ENCODE measurements at regions not wholly inside any gene's neighbourhood (a gene's known extent, or its start where the extent isn't known, plus 50 kb on each side); places are given as distances from the start of the nearest gene placed in this dataset.

DNA sequence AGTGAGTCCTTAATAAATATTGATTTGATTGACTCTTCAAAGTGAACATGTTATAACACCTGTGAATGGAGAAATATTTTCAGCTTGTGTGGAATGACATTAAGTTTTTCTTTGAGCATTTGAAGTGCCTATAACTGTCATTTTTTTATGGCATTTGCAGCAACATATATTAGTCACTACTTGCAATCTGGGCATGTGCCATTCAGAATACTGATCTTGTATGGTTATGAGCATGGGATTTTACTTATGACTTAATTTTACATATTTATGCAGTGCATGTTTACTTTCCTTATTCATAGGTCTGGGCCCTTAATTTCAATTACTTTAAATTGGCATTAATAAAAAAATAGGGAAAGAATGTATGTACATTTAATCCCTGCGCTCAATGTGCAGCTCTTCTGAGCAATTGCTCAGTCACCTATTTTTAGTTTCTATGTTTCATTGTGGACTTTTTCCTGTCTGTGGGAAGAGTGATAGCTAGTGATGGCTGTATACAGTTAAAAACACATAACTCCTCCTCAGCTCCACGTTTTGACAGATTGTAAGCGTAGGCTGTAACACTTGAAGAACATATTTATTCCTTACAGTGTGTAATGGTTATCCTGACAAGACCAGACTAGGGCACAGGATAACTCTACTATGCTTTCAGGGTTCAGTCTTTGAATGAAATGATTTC lies 339.6 kb downstream of the SNAPC1 start:
- FAIRE-seq, result no peak

DNA sequence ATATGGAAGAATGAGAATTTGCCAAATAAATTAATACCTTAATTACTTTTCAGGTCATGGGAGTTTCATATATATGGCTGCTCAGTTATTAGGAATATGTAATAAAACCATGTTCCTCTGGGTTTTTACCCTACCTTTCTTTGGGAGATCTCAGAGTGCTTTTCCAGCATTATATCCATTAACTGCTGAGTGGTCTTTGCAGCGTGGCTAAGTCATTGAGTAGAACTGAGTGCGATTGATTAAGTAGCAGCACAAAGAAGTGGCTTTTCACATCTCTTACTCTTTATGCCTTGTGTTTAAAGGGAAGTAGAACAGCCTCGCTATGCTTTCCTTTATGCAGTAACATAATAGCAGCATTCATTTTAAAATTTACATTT lies 340.1 kb downstream of the SNAPC1 start:
- no peak for FAIRE-seq

DNA sequence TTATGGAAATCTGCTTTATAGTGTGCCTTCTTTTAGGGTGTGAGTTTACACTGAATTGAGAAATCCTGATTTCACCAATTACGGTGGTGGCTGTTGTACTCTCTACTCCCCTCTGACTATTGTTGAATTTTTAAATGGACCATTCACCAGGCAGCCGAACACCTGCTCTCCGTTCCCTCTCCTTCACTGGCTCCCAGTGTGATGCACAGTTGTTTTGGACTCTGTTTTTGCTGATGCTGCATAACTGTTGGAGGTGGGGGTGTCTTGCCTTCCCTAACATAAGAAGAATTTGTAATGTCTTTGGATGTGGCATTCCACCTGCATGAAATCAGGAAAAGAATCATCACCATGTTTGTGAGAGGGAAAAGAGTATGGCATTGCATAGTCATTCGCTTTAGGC lies 341.2 kb downstream of the SNAPC1 start:
- no peak for FAIRE-seq

DNA sequence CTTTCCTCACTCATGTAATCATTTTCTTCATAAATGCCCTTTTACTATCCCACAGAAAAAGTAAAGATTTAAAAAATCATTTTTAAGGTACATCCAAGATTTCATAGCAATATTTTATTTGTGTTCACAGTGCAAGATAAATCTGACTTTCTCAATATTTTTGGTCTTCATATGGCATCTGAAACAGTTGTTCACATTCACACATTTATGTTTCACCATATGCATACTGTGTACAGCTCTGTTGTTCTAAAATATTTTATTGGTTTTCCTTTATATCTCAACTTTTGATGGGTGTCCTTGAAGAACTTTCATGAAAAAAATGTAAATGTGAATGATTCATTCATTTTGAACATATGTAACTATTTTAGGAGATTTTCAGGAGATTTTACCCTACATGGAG lies 348.7 kb downstream of the SNAPC1 start:
- no peak for FAIRE-seq

DNA sequence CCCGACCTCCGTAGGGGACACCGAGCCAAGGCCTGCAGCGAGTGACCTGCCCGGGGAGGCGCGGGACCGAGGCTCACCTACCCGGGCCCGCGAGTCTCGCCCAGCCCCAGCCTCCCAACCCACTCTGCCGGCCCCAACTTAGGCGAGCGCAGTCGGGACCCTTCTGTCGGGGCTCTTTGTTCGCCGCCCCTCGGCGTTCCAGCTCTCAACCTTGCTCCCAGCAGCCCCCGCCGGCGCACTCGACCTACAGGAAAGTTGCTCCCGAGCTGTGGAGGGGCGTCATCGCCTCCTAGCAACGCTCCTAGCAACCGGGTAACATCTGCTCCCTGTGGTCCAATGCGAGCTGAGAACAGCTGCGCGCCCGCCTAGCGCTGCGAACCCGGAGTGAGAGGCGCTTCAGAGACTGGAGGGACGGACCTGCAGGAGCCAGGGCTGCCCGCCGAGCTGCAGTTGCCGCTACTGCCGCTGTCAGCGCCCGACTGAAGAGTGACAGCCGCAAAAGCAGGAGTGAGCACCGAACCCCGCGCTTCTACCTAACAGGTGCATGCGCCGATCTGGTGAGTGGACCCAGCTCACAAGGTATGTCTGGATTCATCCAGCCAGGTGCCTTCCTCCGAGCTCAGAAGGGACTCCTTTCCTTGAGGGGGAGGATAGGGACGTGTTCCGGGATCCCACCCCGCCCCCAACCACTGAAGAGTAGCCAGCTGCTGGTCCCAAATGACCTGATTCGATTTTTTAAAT lies 355.0 kb downstream of the SNAPC1 start:
- FAIRE-seq, result no peak

DNA sequence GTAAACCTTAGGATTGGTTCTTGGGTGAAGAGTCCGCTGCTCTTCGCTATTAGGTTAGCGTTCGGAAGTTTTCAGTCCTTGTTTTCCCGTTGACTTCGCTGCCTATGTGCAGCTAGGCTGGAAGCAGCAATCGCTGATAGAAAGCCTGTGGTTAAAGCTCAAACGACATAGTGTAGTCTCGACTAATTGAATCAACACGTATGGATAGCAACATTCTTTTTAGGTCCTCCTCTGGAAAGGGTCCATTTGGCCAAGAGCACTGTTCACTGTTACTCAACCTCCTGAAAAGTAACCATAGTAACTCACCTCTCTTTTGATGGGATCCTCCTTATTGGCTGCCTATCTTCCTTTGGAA lies 355.5 kb downstream of the SNAPC1 start:
- no peak for FAIRE-seq

DNA sequence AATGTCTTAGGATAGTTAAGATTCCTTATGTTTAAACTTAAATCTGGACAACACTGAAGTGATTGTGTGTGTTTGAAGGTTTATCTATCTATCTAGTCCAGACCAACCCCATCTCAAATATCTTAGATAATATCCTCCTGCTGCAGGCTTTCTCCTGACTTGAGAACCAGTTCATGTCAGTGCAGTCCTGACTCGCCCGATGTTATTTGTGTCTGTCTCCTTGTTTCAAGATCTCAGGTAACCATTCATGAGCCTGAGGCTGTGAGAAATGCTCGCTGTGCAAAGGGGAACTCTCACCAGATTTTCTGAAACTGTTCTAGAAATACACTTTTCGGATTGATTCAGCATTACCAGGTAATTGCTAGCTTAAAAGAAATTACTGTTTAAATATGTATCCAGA lies 356.2 kb downstream of the SNAPC1 start:
- FAIRE-seq, result no peak

DNA sequence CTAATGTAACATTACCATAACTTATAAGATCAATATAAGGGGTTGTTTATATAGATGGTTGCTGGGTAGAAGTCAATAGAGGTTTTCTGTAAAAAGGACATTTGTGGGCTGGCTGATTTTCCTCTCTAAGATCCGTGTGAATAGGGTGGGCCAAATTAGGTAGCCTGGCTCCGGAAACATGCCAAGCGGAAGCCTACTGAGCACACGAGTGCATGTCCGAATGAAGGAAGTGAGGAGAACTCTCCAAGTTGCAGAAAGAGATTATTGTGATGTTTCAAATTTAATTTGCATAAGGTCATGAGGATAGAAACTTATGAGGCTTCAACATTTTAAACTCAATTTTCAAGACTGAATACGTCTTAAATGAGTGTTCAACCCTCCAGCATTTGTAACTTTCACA lies 356.7 kb downstream of the SNAPC1 start:
- no peak for FAIRE-seq

DNA sequence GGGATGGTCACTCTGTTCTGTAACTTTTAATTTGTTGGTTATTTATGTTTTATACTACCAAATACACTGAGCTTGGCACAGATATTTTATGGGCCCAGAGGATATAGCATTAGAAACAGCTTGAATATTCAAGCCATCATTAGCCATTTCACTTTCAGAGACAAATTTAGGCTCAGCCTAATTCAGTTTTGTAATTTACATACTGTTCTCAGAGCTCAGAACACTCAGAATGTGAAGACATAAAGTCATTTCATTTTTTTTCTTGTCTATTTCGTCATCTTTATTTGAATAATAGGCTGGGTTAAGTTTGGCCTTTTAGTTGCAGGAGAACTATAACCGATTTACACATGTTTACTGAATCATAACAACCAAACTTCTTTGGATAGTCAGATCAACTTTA lies 361.7 kb downstream of the SNAPC1 start:
- no peak for FAIRE-seq

DNA sequence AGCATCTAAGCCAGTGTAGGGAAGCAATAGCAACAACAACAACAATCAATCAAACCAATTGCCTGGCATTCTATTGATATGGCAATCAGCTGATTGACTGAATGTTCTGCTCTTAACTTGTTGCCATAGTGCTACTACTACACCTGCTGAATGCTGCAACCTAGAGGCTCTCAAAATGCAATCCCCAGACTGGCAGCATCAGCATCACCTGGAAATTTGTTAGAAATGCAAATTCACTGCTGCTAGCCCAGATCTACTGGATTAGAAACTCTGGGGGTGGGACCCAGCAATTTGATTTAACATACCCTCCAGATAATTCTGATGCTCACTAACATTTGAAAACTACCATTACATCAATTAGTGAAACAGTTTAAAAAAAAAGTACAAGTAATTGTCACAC lies 363.6 kb downstream of the SNAPC1 start:
- no peak for FAIRE-seq

DNA sequence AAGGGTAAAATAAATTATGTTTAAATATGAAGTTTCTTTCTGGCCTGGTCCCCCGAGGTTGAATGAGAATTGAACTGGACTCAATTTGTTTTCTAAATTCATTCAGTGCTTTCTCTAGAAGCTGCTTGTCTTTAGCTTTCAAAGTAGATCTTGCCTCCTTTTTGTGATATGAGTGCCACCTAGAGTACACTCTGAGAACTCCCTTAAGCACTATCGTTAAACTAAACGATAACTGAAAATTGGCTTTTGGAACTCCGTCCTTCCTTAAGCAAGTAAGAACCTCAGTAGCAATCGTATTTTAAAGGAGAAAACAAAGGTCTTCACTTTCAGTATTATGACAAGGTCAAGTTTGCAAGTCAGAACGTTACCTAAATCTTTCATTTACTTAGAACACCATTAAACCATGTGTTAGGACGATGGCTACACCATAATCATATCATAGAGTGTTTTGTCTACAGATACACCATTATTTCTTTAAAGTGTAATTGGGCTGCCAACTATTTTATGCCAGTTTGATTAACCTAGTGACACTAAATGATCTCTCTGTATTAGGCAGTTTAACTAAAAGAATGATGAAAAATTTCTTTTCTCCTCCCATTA lies 364.8 kb downstream of the SNAPC1 start:
- peak; percentile 88 for FAIRE-seq

DNA sequence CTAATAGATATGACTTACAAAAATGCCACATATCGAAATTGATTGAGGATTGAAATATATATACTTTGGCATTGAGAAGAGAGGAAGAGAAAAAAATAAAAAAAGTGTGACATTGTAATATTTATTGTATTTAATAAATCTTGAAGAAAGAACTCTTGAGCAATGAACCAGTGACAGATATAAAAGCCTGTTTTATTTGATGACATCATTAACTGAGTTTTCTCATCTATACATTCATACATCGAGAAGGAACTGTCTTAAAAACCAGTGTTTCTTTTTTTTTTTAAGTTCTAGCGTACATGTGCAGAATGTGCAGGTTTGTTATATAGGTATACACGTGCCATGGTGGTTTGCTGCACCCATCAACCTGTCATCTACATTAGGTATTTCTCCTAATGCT lies 368.2 kb downstream of the SNAPC1 start:
- no peak for FAIRE-seq

DNA sequence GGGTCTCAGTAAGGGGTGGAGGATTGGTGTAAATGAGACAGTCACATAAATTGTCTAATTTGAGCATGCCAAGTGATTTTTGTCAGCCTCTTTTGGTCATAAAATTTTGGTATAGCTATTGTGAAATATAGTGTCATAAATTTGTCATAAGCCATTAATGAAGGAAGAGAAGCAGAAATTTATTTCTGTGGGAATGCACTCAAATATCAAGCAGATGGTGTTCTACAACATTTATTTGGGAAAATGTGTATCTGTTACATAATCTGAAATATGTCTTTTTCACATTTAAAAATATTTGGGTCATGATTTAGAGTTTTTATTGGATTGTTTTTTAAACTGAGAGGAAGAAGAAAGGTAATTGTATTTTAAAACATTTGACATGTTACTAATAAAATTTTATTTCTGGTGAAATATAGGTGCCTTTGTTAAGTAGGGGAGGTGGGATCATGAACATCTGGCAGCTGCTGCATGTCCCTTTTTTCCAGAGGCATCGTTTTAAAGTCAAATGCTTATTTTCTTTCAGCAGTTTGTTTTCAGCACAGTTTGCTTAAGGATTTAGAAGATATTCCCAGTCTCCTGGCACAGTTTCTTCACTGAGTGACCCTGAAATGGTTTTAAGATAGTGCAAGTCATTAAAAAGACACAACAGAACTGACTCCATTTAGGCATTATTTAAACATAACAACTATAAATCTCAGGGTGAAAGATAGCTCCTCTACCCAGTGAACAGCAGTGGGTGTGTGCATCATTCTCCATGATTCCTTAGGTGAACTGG lies 371.7 kb downstream of the SNAPC1 start:
- no peak for FAIRE-seq

DNA sequence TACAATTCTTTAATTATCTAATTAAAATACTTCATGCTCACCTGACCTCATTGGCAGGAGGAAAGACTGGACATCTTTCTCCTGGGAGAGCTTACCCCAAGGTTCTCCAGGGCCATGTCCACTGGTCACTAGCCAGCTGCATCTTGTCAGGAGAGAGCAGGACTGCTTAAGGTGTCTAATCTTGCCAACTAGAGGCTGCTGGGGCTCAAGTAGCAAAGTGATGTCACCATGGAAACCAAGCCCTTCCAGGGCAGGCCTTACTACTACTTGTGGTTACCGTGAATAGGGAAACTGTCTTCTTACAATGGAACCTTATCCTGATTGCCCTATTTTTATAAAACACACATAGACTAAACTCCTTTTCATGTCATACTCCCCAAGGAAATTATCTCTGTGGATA lies 376.4 kb downstream of the SNAPC1 start:
- no peak for FAIRE-seq

DNA sequence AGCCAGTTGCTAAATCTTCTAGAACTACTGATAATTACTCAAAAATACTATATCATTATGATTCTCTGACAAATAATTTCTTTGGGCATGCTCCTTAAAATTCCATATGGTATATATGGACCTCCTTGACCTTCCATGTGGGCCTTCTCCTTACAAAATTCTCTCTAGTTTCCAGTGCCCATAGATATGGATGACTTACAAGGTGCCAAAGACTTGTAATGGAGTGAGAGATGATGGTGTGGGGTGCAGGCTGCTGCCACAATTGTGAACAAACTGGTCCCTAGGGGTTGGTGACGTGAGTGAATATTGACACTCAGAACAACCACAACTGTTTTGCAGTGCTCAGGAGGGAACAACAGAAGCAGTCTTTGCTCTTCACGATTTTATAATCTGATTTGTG lies 378.9 kb downstream of the SNAPC1 start:
- no peak for FAIRE-seq

DNA sequence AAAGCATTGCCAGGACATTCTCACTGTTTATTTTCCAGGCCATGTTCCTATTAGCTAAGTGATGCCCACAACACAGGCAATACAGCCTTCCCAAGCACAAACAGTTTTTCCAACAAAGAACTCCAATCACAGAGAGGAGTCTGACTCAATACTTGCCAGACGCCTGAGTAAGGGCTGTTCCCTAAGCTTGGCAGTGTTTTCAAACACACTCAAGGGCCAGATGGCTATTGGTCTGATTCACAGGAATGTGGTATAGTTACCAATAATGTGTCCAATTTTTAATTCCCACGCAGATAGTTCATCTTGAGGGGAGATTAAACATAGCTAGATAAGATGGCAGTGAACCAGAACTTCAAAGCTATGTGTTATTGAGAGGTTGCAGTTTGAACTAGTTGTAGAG lies 381.0 kb downstream of the SNAPC1 start:
- FAIRE-seq, result no peak

DNA sequence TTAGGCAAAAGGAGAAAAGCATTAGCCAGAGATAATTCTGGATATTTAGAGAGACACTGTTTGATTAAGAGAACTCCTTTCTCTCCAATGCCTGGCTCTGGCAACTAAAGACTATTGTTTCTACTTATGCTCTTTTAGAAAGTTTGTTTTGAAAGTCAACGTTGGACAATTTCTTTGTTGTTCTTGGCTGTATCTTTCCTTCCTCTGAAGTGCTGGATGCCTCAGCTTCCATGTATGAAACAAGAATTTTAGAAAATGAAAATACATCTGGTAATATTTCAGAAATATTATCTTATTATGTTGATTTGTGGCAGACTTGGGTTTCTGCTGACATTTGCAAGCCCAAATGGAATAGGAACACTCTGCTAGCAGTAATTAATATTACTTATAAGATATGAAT lies 382.6 kb downstream of the SNAPC1 start:
- FAIRE-seq, result no peak

DNA sequence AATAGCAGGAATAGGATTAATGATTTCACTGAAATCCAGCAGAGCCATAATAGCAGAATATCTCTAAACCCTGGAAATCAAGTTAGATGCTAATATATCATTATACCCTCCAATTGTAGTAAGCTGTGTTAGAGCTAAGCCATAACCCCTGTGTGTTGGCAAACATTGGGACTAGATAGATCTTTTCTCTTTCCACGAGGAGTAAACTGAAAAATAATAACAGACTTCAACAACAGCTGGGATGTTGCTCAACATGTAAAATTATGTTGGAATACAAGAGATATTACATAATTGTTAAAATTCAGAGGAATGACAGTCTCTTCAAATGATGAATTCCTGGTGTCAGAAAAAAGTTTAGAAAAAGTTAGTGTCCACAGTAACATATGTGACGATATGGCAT lies 383.8 kb downstream of the SNAPC1 start:
- no peak for FAIRE-seq

DNA sequence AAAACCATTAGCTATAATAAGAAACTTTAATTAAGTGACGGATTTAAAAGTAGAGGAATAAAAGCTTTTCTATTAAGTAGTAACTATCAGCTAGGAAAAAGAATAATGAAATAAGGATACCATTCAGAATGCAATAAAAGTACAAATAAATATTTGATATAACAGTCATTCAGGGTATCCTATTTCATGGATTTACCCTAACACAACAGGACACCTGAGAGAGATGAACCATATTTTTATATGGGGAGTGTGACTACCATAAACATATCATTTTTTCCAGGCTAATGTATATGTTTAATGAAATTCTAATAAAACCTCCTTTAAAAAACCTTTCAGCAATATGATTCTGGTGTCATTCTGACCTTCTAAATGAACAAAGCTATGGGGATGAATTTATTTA lies 393.8 kb downstream of the SNAPC1 start:
- FAIRE-seq, result no peak

DNA sequence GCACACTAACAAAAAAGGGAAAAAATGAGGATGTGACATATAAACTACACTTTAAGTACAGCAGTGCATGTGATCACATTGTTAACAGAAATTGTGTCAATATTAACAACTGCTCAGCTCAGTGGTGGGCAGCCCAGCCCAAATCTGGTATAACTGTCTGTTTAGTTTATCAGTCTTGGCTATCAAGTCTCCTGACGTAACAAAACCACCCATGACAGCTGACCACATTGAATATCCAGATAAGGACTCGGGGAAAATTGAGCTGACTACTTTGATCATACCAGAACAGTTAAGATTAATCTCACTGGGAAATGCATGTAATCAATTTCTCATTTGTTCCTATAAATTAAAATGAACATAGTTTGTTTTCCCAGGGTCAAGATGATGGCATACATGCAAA lies 396.6 kb downstream of the SNAPC1 start:
- FAIRE-seq, result no peak

DNA sequence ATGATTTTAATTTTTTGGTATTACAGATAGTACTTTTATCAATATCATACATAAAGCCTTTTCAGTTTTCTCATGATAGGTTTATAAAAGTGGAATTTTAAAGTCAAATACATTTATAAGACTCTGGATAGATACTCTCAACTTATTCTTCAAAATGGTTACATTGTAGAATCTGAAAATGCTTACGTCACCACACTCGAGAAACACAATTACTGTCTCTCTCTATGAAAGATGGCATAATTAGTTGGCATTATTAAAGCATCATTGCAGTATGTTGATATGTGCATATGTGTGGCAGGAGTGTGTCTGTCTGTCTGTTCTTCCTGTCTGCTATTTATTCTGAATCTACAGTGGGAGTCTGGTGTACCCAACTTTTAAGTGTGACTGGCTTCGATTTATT lies 397.1 kb downstream of the SNAPC1 start:
- FAIRE-seq, result no peak

DNA sequence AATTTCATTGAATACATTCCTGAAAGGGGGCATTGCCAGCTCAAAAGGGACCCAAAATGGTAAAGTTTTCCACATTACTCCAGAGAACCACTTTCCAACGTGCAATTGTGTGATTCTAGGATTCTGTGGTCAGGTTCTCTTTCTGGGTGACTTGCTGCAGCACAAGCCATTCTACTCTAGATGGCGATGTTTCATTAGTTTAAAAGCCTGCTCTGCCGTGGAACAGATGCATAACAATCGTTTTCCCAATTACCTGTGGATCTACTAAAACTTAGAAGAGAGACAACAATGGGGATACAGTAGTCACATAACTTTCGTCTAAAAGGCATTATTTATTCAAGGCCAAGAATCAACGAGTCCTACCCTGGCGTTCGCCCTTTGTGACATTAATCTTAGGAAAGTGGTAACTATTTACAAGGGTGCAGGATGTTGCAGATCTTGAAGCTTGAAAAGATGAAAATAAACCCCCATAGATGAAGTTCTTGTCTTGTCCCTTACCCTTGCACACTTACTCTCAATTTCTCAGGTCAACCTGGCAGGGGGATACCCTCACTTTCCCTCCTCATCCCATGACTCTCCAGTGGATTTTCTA lies 400.9 kb downstream of the SNAPC1 start:
- FAIRE-seq, result no peak

DNA sequence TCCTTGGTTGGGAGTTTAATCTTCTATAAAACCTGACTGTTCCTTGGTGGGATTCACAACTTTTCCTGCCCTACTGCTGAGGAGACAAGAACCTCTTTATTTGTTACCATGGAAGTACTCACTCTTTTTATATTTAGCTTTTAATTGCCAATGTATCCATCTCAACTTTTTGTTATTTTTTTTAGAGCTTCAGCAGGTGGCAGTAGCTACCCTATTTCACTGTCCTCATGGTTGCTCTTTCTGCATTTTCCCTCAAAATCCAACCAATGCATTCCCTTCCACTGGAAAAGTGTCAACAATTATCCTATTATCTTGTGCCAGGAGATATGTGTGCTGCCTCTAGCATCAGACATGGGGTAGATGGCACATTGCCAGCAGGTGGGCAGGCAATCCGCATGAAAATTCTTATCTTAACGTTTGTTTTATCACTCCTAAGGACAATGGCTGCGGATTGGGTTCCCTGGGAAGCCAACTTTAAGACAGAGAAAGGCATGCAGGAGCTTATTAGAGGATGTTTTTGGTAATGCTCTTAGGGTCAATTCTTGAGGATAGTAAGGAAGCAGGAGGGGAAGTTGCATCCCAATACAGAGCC lies 406.4 kb downstream of the SNAPC1 start:
- no peak for FAIRE-seq
